UCSD-AML1 (cell line): ENCODE measurements at regions not wholly inside any gene's neighbourhood (a gene's known extent, or its start where the extent isn't known, plus 50 kb on each side); places are given as distances from the start of the nearest gene placed in this dataset.

Experiments
- DNase-seq: peaks from one replicate; lab custom pipeline; 2025; ENCODE audit not compliant: unreplicated experiment; lab: John Stamatoyannopoulos, UW

GRCh38 chr5:125198270-125198974 lies 452.0 kb upstream of the ZNF608 start:
- no peak for DNase-seq

- DNase-seq, result no peak
These were observed 452.9 kb upstream of the ZNF608 start for GRCh38 chr5:125199373-125199772.

GRCh38 chr5:125199968-125200865 lies 453.8 kb upstream of the ZNF608 start:
- DNase-seq, result no peak

GRCh38 chr5:125200866-125201373 lies 454.5 kb upstream of the ZNF608 start:
- no peak for DNase-seq

- no peak for DNase-seq
These were observed 455.1 kb upstream of the ZNF608 start for GRCh38 chr5:125201446-125202052.

- DNase-seq, result no peak
These were observed 455.9 kb upstream of the ZNF608 start for GRCh38 chr5:125202353-125202752.

GRCh38 chr5:125202871-125203438 lies 456.5 kb upstream of the ZNF608 start:
- DNase-seq, result no peak

- DNase-seq, result no peak
These were observed 457.5 kb upstream of the ZNF608 start for GRCh38 chr5:125203912-125204311.

- no peak for DNase-seq
These were observed 459.3 kb upstream of the ZNF608 start for GRCh38 chr5:125205601-125206225.

GRCh38 chr5:125207856-125208255 lies 461.4 kb upstream of the ZNF608 start:
- no peak for DNase-seq

- no peak for DNase-seq
These were observed 463.2 kb upstream of the ZNF608 start for GRCh38 chr5:125209650-125210049.

GRCh38 chr5:125210242-125210947 lies 464.0 kb upstream of the ZNF608 start:
- no peak for DNase-seq

- no peak for DNase-seq
These were observed 467.6 kb upstream of the ZNF608 start for GRCh38 chr5:125214080-125214479.

- no peak for DNase-seq
These were observed 469.2 kb upstream of the ZNF608 start for GRCh38 chr5:125215593-125215992.

- DNase-seq, result no peak
These were observed 473.3 kb upstream of the ZNF608 start for GRCh38 chr5:125219710-125220109.

- DNase-seq, result no peak
These were observed 473.8 kb upstream of the ZNF608 start for GRCh38 chr5:125220284-125220683.

GRCh38 chr5:125222597-125223240 lies 476.3 kb upstream of the ZNF608 start:
- DNase-seq, result no peak

- no peak for DNase-seq
These were observed 479.0 kb upstream of the ZNF608 start for GRCh38 chr5:125225424-125225823.

GRCh38 chr5:125226825-125227224 lies 480.4 kb upstream of the ZNF608 start:
- no peak for DNase-seq
